ENCODE measurements at regions not wholly inside any gene's neighbourhood (a gene's known extent, or its start where the extent isn't known, plus 50 kb on each side); places are given as distances from the start of the nearest gene placed in this dataset.

DNA sequence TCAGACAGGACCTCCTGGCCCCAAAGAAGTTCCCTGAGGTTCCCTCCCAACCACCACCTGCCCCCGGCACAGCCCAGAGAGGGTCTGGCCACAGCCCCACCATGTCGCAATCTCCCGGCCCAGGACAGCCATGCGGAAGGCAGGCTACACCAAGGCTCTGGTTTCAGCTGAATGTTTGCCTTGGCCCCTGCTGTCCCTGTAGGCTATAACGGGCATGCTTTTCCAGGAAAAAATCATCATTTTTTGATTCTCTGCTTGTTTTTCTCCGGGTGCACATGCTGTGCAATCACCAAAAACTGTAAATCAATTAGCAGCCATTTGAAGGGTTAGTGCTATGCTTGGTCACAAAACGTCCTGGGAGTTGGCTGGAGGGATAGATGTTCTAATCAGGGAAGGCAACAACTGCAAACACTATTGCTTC is 142.7 kb upstream of the IGF1R start:
- Histone ChIP-seq H3K4me1 (no peaks in the 10 kb centered on the region), H3K36me3 (no peaks in the 10 kb centered on the region), H3K27me3 (no peaks in the 10 kb centered on the region), H3K9me3 (no peaks in the 10 kb centered on the region), H3K27ac (no peak overlapping the region), H3K4me3 (no peak overlapping the region)
- intact Hi-C loops (cut with DNase I) = loop anchor here in 1 of 2 donors (10.0 kb wide), 2 partner anchors 61 to 159 kb away; no protein-coding TSS in a partner anchor
- TF ChIP-seq POLR2A (IDR thresholded peaks at IDR 0.05) = no peak
- TF ChIP-seq, protein P1, sequence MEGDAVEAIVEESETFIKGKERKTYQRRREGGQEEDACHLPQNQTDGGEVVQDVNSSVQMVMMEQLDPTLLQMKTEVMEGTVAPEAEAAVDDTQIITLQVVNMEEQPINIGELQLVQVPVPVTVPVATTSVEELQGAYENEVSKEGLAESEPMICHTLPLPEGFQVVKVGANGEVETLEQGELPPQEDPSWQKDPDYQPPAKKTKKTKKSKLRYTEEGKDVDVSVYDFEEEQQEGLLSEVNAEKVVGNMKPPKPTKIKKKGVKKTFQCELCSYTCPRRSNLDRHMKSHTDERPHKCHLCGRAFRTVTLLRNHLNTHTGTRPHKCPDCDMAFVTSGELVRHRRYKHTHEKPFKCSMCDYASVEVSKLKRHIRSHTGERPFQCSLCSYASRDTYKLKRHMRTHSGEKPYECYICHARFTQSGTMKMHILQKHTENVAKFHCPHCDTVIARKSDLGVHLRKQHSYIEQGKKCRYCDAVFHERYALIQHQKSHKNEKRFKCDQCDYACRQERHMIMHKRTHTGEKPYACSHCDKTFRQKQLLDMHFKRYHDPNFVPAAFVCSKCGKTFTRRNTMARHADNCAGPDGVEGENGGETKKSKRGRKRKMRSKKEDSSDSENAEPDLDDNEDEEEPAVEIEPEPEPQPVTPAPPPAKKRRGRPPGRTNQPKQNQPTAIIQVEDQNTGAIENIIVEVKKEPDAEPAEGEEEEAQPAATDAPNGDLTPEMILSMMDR (IDR thresholded peaks at IDR 0.05) = no peak
- DNase-seq = no peak
- 26% methylated on average over 5 of the region's 7 CpGs for WGBS (ENCODE audit: insufficient coverage, low coverage, low lambda C conversion rate, missing lambda C conversion rate)
- ATAC-seq = peak in 1 of 4 donors; percentile 41

GRCh38 chr15:98506172-98506571 is 142.2 kb upstream of the IGF1R start:
- DNase-seq (no peak), ATAC-seq (peak in 1 of 4 donors; percentile 13)
- H3K27me3 ChIP-seq = no peaks in the 10 kb centered on the region
- intact Hi-C loops (cut with DNase I) = loop anchor here in 1 of 2 donors (10.0 kb wide), 2 partner anchors 61 to 159 kb away; no protein-coding TSS in a partner anchor
- H3K9me3 ChIP-seq = no peaks in the 10 kb centered on the region
- H3K27ac ChIP-seq = no peak overlapping the region
- no CpG with 5 or more reads among the region's 7 CpGs for WGBS (ENCODE audit: insufficient coverage, low coverage, low lambda C conversion rate, missing lambda C conversion rate)
- H3K36me3 ChIP-seq = no peaks in the 10 kb centered on the region
- TF ChIP-seq, protein P1 (IDR thresholded peaks at IDR 0.05) = no peak
- TF ChIP-seq POLR2A (IDR thresholded peaks at IDR 0.05) = no peak
- H3K4me1 ChIP-seq = no peaks in the 10 kb centered on the region
- H3K4me3 ChIP-seq = no peak overlapping the region

- Histone ChIP-seq H3K4me1 (no peaks in the 10 kb centered on the region), H3K4me3 (no peak overlapping the region), H3K27me3 (no peaks in the 10 kb centered on the region), H3K36me3 (no peaks in the 10 kb centered on the region), H3K27ac (no peak overlapping the region), H3K9me3 (no peaks in the 10 kb centered on the region)
- 7% methylated on average over 2 of the region's 7 CpGs for WGBS (ENCODE audit: insufficient coverage, low coverage, low lambda C conversion rate, missing lambda C conversion rate)
- DNase-seq (no peak), ATAC-seq (peak in 1 of 4 donors; percentile 25)
- TF ChIP-seq POLR2A (IDR thresholded peaks at IDR 0.05) = no peak
- TF ChIP-seq, protein P1 (IDR thresholded peaks at IDR 0.05) = no peak
- intact Hi-C loops (cut with DNase I) = loop anchor here in 1 of 2 donors (10.0 kb wide), 2 partner anchors 62 to 158 kb away; no protein-coding TSS in a partner anchor
These were observed 141.6 kb upstream of the IGF1R start for GRCh38 chr15:98506711-98507110.

DNA sequence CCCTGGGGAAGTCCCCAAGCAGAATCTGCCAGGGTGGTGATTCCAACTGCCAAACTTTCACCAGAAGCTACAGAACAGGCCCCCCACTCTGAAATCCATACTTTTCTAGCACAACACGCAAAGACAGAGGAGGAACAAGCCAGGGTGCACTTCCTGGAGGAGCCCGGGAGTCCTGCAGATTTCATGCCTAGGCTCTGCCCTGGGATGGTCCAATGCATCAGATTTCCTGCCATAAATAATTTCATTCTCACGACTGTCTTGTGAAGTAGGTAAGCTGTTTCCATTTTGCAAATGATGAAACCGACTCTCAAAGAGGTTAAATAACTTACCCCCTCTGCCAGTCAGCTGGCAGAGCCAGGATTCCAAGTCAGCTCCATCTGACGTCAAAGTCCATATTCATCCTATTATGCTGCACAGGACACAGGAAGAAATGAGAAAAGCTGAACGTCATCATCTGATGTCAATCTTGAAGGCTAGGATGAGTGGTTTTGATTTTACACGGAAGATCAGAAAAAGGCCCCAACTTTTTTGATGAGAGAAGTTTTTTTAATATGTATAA is 134.8 kb upstream of the IGF1R start:
- Histone ChIP-seq H3K27ac (peak overlapping the region in 1 of 3 donors; percentile 59), H3K27me3 (no peaks in the 10 kb centered on the region), H3K4me1 (peaks cover 0 to 9% (median 0%) of the 10 kb centered on the region in 4 donors), H3K36me3 (no peaks in the 10 kb centered on the region), H3K9me3 (no peaks in the 10 kb centered on the region), H3K4me3 (peak overlapping the region; percentile 8 to 49 (median 34))
- 31% methylated on average over 6 of the region's 7 CpGs for WGBS (ENCODE audit: insufficient coverage, low coverage, low lambda C conversion rate, missing lambda C conversion rate)
- ATAC-seq (peak; percentile 61 to 82 (median 76)), DNase-seq (no peak)
- intact Hi-C loops (cut with DNase I) = no loop called here
- TF ChIP-seq, protein P1 (IDR thresholded peaks at IDR 0.05) = no peak
- no peak for TF ChIP-seq POLR2A (IDR thresholded peaks at IDR 0.05)
